ENCODE measurements at regions not wholly inside any gene's neighbourhood (a gene's known extent, or its start where the extent isn't known, plus 50 kb on each side); places are given as distances from the start of the nearest gene placed in this dataset.
A peak's percentile ranks its signal among the peaks of the same experiment; 100 is the strongest.
"Not testable (repeated sequence)": the region's sequence is repeated elsewhere in the genome, so short reads cannot be mapped to it uniquely, and the experiment has no call there.

GRCh38 chr6:82584856-82585255, 221.2 kb downstream of the TPBG start:
- DNase-seq, result no peak

- DNase-seq, result no peak
Measured at GRCh38 chr6:82588020-82588419, 224.4 kb downstream of the TPBG start.

DNA sequence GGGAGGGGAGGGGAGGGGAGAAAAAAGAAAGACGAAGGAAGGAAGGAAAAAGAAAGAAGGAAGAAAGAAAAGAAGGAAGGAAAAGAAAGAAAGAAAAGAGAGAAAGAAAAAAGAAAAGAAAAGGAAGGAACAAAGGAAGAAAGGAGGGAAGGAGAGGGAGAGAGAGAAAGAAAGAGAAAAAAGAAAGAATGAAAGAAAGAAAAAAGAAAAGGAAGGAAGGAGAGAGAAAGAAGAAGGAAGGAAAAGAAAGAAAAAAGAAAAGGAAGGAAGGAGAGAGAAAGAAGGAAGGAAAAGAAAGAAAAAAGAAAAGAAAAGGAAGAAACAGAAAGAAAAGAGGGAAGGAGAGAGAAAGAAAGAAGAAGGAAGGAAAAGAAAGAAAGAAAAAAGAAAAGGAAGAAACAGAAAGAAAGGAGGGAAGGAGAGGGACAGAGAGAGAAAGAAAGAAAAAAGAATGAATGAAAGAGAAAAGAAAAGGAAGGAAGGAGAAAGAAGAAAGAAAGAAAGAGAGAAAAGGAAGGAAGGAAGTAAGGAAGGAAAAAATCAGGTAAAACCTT, 225.3 kb downstream of the TPBG start:
- no peak for DNase-seq

GRCh38 chr6:82589509-82590206, 226.0 kb downstream of the TPBG start:
- DNase-seq, result no peak

DNA sequence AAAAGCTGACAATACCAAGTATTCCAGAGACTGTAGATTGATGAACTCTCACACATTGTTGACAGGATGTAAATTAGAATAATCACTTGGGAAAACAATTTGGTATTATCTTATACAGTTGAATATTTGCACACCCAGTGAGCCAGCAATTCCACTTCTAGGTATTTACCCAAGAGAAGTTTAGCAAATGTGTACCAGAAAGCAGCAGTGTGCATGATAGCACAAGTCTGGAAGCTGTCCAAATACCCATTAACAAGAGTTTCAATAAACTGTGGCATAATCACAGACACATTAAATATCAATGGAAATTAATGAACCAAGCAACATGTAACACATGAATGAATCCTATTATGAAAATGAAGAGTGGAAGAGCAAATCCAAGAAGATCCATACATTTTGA, 233.6 kb downstream of the TPBG start:
- DNase-seq, result no peak

- no peak for DNase-seq
Measured at GRCh38 chr6:82602776-82603175, 239.2 kb downstream of the TPBG start.

DNA sequence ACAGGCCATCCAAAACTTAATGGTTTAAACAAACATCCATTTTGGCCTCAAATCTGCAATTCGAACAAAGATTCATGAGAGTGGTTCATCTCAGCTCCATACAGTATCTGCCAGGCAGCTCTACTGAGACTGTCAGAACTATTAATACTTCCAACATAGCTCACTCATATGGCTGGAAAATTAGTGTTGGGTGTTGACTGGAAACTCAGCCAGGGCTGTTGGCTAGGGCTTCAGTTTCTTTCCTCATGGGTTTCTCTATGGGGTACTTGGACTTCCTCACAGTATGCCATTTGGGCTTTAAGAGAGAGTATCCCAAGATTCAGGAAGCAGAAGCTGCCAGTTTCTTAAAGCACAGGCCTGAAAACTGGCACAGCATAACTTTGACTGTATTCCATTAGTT, 240.3 kb downstream of the TPBG start:
- DNase-seq, result peak; percentile 59

- no peak for DNase-seq
Measured at GRCh38 chr6:82607998-82608725, 244.5 kb downstream of the TPBG start.

GRCh38 chr6:82608781-82609180, 245.2 kb downstream of the TPBG start:
- DNase-seq, result no peak

- DNase-seq, result no peak
Measured at GRCh38 chr6:82611751-82612150, 248.1 kb downstream of the TPBG start.

DNA sequence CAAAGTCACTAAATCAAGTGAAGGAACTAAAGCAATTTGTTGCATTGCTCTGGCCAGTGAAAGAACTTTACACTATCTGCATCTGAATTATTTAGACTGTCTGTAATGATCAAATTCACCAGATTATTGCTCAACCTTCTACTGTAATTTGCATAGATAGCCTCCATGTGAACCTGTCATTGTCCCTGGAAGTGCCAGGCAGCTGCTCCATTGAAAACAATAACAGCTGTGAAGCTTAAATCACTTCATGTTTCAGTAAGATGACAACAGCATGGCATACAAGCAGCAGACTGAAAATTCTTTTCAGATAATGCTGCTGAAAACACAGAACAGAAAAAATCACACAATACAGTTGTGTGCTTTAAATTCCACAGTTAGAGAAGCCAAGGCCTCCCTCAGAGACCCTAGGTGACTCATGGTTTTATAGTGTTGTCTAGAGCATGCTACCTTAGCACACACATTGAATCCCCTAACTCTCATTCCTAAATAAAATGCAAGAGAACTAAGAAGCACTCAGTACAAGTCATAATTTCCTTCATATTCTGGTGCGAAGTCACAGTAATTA, 248.9 kb downstream of the TPBG start:
- peak; percentile 53 for DNase-seq

DNA sequence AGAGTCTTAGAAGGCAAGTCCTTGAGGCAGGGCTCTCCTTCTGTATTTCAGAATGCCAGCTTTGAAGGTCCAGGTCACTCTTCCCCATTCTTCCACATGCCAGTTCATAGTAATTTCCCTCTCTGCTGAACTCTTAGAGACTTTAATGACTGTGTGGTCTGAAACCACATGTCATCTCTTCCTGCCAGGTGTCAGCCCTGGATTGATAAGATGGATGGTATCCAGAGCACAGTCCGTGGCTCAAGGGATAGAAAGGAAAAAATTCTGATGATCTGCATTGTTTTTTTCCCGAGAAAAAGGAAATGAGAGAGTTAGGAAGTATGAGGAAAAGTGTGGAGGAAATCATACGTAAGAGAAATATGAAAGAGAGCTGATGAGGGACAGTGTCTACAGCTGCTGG, 250.9 kb downstream of the TPBG start:
- no peak for DNase-seq

- DNase-seq, result no peak
Measured at GRCh38 chr6:82616386-82617028, 252.9 kb downstream of the TPBG start.

DNA sequence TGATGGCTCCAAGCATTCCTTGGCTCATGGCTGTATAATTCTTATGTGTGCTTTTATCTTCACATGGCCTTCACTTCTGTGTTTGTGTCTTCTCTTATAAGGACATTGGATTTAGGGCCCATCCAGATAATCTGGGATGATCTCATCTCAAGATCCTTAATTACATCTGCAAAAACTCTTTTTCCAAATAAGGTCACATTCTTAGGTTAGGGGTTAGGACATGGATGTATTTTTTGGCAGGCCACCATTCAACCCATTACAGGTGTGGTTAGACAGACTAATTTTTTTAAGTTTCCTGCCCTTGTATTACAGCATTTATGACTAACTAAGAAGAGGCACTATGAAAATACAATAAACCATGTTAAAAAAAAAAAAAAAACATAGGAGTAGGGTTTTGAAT, 254.0 kb downstream of the TPBG start:
- DNase-seq, result no peak

DNA sequence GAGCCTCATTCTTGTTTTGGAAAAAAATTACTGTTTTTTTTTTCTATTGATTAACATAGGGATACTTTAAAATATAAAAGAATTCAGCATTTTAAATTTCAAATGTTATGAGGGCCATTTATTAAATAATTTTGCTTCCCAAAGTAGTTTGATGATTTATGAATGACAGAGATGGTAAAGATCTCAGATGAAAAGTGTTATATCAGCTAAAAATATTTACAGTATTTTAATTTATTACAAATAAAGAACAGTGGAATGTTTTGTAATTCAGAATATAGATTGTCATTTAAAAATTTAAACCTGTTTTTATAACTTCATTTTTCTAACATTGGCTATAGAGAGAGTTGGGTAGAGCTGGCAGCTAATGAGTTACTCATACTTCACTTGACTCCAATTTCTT, 256.0 kb downstream of the TPBG start:
- DNase-seq, result no peak

- no peak for DNase-seq
Measured at GRCh38 chr6:82622461-82622860, 258.8 kb downstream of the TPBG start.

DNA sequence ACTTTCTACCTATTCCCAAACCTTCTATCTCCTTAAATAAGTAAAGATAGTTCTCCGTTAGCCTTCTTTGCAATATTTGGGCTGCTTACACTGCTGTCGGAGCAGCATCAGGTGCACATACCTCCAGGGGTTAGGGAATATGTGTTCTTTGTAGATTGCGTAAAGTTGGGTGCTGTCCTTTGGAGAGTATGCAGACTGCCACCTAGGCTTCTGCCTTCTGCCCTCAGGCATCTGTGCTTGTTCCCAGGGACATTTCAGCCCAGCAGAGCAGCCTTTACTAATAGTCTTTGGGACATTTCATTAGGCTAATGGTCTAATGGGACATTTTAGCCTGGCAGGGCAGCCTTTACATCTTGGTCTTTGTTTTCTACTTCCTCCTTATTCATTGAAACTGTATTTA, 260.6 kb downstream of the TPBG start:
- no peak for DNase-seq

- not testable (repeated sequence) for DNase-seq
Measured at GRCh38 chr6:82626946-82627345, 263.3 kb downstream of the TPBG start.

- no peak for DNase-seq
Measured at GRCh38 chr6:82629921-82630320, 266.3 kb downstream of the TPBG start.

GRCh38 chr6:82641677-82642076, 278.1 kb downstream of the TPBG start:
- DNase-seq, result no peak

- no peak for DNase-seq
Measured at GRCh38 chr6:82645536-82646230, 282.1 kb downstream of the TPBG start.

DNA sequence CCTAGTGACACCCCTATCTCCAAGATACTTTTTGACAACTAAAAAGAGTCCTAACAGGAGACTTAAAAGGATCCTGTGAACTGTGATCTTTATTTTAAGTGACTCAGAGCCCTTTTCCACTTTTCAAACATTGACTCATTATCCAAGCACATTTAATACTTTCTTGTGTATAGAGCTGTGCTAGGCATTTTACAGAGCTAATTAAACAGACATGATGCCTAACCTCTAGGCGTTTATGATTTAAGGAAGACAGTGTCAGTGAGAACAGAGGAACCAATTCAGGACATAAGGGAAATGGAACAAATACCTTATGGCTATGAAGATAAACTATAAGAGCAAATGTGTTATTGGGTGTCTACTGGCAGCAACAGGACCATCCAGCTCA, 282.6 kb downstream of the TPBG start:
- DNase-seq, result no peak

- no peak for DNase-seq
Measured at GRCh38 chr6:82651845-82652335, 288.3 kb downstream of the TPBG start.
